ENCODE measurements at regions not wholly inside any gene's neighbourhood (a gene's known extent, or its start where the extent isn't known, plus 50 kb on each side); places are given as distances from the start of the nearest gene placed in this dataset.

- Histone ChIP-seq H3K27ac (ENCODE audit: low read depth, low read length, poor library complexity, severe bottlenecking) (no peak overlapping the region), H3K4me1 (ENCODE audit: insufficient read depth, low read length, poor library complexity, severe bottlenecking) (no peaks in the 10 kb centered on the region), H3K4me3 (ENCODE audit: low read depth, low read length, poor library complexity, severe bottlenecking) (no peak overlapping the region), H3K9me3 (ENCODE audit: low read length) (peaks cover 4% of the 10 kb centered on the region; the same call in 1 of the 2 replicates), H3K4me2 (ENCODE audit: low read length) (no peak overlapping the region), H3K79me2 (ENCODE audit: insufficient read depth, low read depth, low read length) (no peaks in the 10 kb centered on the region), H3K9me2 (ENCODE audit: insufficient read depth, low read length) (no peaks in the 10 kb centered on the region; the same call in 1 of the 2 replicates), H4K20me1 (ENCODE audit: insufficient read depth, low read length) (no peaks in the 10 kb centered on the region), H2AFZ (ENCODE audit: low read length) (no peak overlapping the region), H3K36me3 (ENCODE audit: insufficient read depth, low read length) (no peaks in the 10 kb centered on the region)
- TF ChIP-seq EZH2phosphoT487 (IDR thresholded peaks at IDR 0.05; ENCODE audit: borderline replicate concordance, low read depth, low read length) (no peak), CTCF (conservative IDR thresholded peaks at IDR 0.05; ENCODE audit: low read length) (no peak)
- POLR2A ChIA-PET = no interaction called here
- no TSS peak for BruUV-seq (replicated peaks)
- DNase-seq (ENCODE audit: low spot score) = no peak
- intact Hi-C loops (cut with micrococcal nuclease; ENCODE audit: unreplicated experiment) = no loop called here
- CTCF ChIA-PET (ENCODE audit: unreplicated experiment) = no interaction called here
Observed at GRCh38 chr5:24747327-24747726, 102.5 kb upstream of the CDH10 start.

GRCh38 chr5:24742334-24742733, 97.6 kb upstream of the CDH10 start:
- Histone ChIP-seq H3K9me2 (ENCODE audit: insufficient read depth, low read length) (no peaks in the 10 kb centered on the region; the same call in 1 of the 2 replicates), H3K36me3 (ENCODE audit: insufficient read depth, low read length) (no peaks in the 10 kb centered on the region), H3K4me2 (ENCODE audit: low read length) (no peak overlapping the region), H4K20me1 (ENCODE audit: insufficient read depth, low read length) (no peaks in the 10 kb centered on the region), H3K9me3 (ENCODE audit: low read length) (peaks cover 9% of the 10 kb centered on the region; the same call in 1 of the 2 replicates), H3K4me3 (ENCODE audit: low read depth, low read length, poor library complexity, severe bottlenecking) (no peak overlapping the region), H3K4me1 (ENCODE audit: insufficient read depth, low read length, poor library complexity, severe bottlenecking) (no peaks in the 10 kb centered on the region), H2AFZ (ENCODE audit: low read length) (no peak overlapping the region), H3K27ac (ENCODE audit: low read depth, low read length, poor library complexity, severe bottlenecking) (no peak overlapping the region), H3K79me2 (ENCODE audit: insufficient read depth, low read depth, low read length) (no peaks in the 10 kb centered on the region)
- DNase-seq (ENCODE audit: low spot score) = no peak
- ChIA-PET POLR2A (interaction anchor here (0.6 kb wide), 1 partner anchor 38 kb away, joined by 4 read pairs; no protein-coding TSS in a partner anchor), CTCF (ENCODE audit: unreplicated experiment) (no interaction called here)
- no peak for TF ChIP-seq EZH2phosphoT487 (IDR thresholded peaks at IDR 0.05; ENCODE audit: borderline replicate concordance, low read depth, low read length)
- TF ChIP-seq CTCF (conservative IDR thresholded peaks at IDR 0.05; ENCODE audit: low read length) = no peak
- intact Hi-C loops (cut with micrococcal nuclease; ENCODE audit: unreplicated experiment) = no loop called here
- BruUV-seq (replicated peaks) = no TSS peak

GRCh38 chr5:24737163-24737562, 92.4 kb upstream of the CDH10 start:
- H2AFZ ChIP-seq (ENCODE audit: low read length) = no peak overlapping the region
- intact Hi-C loops (cut with micrococcal nuclease; ENCODE audit: unreplicated experiment) = no loop called here
- TF ChIP-seq CTCF (conservative IDR thresholded peaks at IDR 0.05; ENCODE audit: low read length) = no peak
- no peak for TF ChIP-seq EZH2phosphoT487 (IDR thresholded peaks at IDR 0.05; ENCODE audit: borderline replicate concordance, low read depth, low read length)

More at GRCh38 chr5:24737163-24737562, 92.4 kb upstream of the CDH10 start:
- H4K20me1 ChIP-seq (ENCODE audit: insufficient read depth, low read length) = no peaks in the 10 kb centered on the region
- H3K9me2 ChIP-seq (ENCODE audit: insufficient read depth, low read length) = no peaks in the 10 kb centered on the region
- no peak overlapping the region for H3K4me2 ChIP-seq (ENCODE audit: low read length)
- H3K79me2 ChIP-seq (ENCODE audit: insufficient read depth, low read depth, low read length) = no peaks in the 10 kb centered on the region
- POLR2A ChIA-PET = no interaction called here
- no peak overlapping the region for H3K27ac ChIP-seq (ENCODE audit: low read depth, low read length, poor library complexity, severe bottlenecking)
- DNase-seq (ENCODE audit: low spot score) = no peak
- H3K4me1 ChIP-seq (ENCODE audit: insufficient read depth, low read length, poor library complexity, severe bottlenecking) = no peaks in the 10 kb centered on the region
- no peaks in the 10 kb centered on the region for H3K36me3 ChIP-seq (ENCODE audit: insufficient read depth, low read length)
- BruUV-seq (replicated peaks) = no TSS peak
- CTCF ChIA-PET (ENCODE audit: unreplicated experiment) = no interaction called here
- H3K4me3 ChIP-seq (ENCODE audit: low read depth, low read length, poor library complexity, severe bottlenecking) = no peak overlapping the region
- peaks cover 9% of the 10 kb centered on the region; the same call in 1 of the 2 replicates for H3K9me3 ChIP-seq (ENCODE audit: low read length)

Measured in OCI-LY7 (cell line).